KBM-7 (cell line): ENCODE measurements at regions not wholly inside any gene's neighbourhood (a gene's known extent, or its start where the extent isn't known, plus 50 kb on each side); places are given as distances from the start of the nearest gene placed in this dataset.
A peak's percentile ranks its signal among the peaks of the same experiment; 100 is the strongest.

Source experiments
- DNase-seq: peaks from one replicate; pipeline ENCODE4 v3.0.0-alpha.2; 2015
- in situ Hi-C: fragments of 300-500 bp; cut with MboI; formaldehyde crosslinking; loops from 2 replicates; pipeline ENCODE4 v1.14.3; 2020; ENCODE audit warnings: low sequenced_read_pairs, low pct_unique_long_range_greater_than_20kb, mixed read lengths

DNA sequence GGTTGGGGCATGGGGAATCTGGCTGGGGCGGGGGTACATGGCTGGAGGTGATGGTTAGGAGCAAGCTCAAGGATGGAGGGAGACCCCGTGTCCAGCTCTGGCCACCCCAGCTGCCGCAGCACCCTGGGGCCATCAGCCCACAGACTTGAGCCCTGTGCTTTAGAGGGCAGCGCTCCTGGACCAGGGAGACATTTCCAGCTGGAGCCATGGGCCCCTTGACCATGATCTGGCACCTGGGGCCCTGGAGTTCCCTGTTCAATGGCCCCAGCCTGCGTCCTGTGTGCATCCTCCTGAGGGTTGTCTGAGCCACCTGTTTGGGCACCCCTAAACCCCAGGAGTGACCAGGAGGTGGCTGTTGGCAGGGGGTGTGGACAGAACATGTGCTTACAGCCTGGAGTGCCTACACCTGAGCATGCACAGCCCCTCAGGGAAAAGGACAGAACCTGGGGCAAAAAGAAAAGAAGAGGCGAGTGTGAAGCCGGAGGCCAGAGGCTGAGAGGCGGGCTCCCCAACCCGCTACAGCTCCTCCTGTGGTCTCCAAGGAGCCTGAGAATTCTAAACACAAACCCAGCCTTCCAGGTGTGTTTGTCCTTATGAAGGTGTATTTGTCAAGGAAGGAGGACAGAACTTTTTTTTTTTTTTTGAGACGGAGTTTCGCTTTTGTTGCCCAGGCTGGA is 126.7 kb downstream of the C9orf50 start:
- no peak for DNase-seq
- in situ Hi-C loops: no loop called here

DNA sequence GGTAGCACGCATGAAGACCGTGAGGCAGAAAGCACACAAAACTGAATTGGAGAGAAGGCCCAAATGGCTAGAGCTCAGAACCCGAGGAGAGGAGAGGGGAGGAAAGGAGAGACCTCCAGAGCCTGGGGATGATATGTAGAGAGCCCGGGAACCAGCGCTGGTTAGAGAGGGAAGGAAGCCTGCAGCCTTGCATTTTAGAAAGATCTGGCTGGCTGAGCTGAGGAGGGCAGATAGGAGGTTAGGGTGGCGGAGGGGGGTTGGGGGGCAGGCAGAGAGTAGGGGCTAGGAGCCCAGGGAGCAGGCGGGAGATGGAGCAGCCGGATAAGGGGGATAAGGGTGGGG is 127.2 kb downstream of the C9orf50 start:
- no peak for DNase-seq
- in situ Hi-C loops: no loop called here

DNA sequence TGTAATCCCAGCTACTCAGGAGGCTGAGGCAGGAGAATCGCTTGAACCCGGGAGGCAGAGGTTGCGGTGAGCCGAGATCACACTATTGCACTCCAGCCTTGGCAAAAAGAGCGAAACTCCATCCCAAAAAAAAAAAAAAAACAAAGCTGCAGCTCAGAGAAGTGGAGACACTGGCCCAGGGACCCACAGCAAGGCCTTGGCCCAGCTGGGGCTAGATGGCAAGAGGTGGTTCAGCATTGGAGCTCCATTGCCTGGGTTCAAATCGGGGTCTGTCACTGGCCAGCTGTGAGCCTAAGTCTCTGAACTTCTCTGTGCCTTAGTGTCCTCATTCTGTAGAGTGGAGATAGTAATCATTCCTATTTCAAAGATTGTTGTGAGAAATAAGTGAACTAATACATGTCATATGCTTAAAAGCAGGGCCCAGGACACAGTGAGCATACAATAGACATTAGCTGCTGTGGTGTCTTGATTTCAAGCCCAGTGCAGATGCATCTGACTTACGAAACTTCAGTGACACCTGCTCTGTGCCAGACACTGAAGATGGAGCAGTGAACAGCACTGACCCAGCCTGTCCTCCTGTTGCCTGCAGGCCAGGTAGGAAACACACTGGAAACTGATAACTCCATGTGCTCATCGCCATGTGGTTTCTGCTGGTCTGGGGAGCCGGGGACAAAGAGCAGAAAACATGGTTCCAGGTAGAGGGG is 127.7 kb downstream of the C9orf50 start:
- no peak for DNase-seq
- in situ Hi-C loops: no loop called here

- no peak for DNase-seq
- in situ Hi-C loops: no loop called here
Observed at GRCh38 chr9:129491487-129491855, 129.4 kb downstream of the C9orf50 start.

- in situ Hi-C loops: no loop called here
Observed at GRCh38 chr9:129490583-129491486, 130.1 kb downstream of the C9orf50 start.

DNA sequence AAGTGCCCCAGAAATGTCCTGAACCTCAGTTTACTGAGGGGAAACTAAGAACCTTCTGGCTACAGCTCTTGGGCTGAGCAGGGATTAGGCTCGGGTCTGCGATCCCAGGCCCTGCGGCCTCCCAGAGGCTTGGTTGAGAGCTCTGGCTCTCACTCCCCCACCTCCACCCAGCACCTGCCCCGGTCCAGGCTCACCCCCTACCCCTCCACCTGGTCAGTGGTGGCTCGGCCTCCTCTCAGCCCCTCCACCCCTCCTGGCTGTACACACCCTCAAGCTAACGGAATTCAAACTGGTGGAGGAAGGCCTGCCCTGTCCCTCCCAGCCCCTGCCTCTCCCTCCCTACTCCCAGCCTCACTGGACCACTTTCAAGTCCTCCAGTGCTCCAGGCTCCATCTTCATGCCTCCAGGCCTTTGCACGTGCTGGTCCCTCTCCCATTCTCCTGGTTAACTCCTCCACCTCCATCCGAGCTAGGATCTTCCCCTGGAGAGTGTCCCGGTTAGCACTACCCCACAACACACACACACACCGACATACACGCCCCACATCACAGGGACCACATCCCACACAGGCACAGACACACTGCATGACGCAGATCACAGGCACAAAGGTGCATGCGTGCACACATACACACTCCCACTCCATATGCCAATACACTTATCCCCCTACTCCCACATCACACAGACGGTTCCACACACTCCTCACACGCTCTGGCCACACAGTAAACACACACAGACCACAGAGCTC is 130.9 kb downstream of the C9orf50 start:
- DNase-seq: no peak

More at GRCh38 chr9:129490583-129491486, 130.1 kb downstream of the C9orf50 start:
- DNase-seq: no peak

GRCh38 chr9:129487658-129488483 is 133.0 kb downstream of the C9orf50 start:
- DNase-seq: peak; percentile 41
- in situ Hi-C loops: no loop called here

More for the DNA sequence above, 130.9 kb downstream of the C9orf50 start:
- in situ Hi-C loops: no loop called here

DNA sequence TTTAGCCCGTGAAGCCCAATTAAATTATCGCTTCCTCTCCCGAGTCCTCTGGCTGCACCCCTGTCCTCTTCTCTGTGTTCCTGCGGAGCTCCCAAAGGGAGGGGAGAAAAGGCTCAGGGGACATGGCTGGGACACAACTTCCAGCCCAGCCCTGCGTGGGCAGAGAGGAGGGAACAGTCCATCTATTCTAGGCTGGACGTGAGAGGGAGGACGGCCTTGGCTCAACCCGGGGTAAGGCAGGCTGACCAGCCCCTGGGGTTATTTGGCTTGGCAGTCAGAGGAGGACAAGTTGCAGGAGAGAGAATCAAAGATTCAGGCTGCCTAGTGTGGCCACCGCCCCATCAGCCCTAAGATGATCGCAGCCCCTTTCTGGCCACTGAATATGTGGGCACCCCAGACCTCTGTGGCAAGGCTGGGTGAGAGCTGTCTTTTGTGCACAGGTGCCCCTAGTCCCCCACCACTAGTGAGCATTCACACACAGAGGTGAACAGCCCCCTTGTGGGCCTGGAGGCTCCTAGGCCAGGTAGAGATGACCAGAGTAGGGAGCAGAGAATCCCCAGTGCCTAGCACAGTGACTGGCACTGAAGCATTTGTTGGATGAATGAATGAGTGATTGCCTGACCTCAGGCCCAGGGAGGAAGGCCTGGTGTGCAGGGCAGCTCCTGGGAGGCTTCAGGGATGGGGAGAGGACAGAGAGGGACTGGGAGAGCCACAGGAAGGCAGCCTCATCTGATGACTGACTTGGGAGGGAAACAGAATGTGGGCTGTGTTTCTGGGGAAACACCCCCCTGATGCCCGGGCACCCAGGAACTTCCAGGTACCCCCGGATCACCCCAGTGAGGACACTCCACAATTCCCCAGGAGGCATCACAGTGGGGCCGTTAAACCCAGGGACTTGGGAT is 133.9 kb downstream of the C9orf50 start:
- no peak for DNase-seq
- in situ Hi-C loops: no loop called here

- in situ Hi-C loops: no loop called here
Observed at GRCh38 chr9:129485145-129485774, 135.6 kb downstream of the C9orf50 start.

DNA sequence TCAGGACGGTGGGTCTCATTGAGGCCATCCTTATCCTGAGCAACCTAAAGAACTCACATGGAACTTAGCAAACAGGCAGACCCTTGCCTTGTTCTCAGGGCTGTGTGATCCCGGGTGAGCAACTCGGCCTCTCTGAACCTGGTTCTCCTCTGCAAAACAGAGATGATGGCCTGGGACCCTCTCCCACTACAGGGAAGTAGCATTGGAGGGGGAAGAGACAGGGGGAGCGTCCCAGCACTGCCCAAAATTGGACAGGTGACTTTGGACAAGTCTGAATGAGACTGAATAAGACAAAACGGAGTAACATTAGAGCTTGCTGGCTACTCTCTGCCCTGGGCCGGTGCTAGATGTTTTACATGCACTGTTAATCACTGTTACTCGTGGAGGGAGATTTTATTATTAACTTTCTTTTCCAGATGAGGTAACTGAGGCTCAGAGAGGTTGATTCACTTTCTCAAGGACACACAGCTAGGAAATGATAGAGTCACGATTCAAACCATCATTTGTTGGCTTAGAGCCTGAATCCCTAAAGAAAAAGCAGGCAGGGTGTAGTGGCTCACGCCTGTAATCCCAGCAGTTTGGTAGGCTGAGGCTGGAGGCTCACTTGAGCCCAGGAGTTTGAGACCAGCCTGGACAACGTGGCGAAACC is 136.4 kb downstream of the C9orf50 start:
- in situ Hi-C loops: no loop called here
- no peak for DNase-seq

More at GRCh38 chr9:129485145-129485774, 135.6 kb downstream of the C9orf50 start:
- no peak for DNase-seq

GRCh38 chr9:129483415-129484351 is 137.2 kb downstream of the C9orf50 start:
- in situ Hi-C loops: no loop called here

DNA sequence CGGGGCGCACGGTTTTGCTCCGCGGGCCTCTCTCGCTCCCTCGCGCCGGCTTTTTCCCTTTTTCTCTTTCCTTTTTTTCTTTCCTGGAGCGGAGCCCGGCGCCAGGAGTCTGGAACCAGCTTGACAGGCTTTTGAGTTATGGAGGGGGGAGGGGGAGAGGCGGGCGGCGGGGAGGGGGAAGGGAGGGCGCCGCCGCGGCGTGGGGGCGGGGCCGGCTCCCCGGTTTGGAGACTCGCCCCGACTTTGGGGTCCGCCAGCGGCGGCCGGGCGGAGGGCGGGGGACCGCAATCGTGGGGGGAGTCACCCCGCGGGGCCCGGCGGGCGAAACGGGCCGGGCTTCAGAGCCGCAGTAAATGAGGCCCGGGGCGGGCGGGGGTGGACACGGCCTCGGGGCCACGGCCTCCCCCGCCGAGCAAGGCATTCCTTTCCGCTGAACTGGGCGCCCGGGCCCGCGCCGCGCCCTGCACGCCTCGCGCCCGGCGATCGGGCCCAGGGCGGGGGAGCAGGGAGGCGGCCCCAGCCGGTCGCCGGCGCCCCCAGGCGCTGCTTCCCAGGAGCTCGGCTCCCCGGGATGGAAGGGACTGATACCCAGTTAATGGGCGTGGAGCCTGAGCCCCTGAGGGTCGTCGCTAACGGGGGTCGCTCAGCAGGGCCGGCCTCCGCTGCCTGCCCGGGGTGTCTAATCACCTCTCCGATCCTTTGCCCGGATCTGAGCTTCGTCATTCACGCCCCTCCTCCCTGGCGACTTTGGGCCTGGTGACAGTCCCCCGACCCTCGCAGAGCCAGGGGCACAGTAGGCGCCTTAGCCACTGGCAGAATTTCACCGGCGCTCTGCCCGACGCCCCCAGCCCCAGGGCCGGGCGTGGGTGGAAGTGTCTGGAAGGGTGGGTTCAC is 138.1 kb downstream of the C9orf50 start:
- in situ Hi-C loops: no loop called here
- no peak for DNase-seq

More at GRCh38 chr9:129483415-129484351, 137.2 kb downstream of the C9orf50 start:
- DNase-seq: no peak

- DNase-seq: no peak
- in situ Hi-C loops: no loop called here
Observed at GRCh38 chr9:129481810-129482511, 138.9 kb downstream of the C9orf50 start.

DNA sequence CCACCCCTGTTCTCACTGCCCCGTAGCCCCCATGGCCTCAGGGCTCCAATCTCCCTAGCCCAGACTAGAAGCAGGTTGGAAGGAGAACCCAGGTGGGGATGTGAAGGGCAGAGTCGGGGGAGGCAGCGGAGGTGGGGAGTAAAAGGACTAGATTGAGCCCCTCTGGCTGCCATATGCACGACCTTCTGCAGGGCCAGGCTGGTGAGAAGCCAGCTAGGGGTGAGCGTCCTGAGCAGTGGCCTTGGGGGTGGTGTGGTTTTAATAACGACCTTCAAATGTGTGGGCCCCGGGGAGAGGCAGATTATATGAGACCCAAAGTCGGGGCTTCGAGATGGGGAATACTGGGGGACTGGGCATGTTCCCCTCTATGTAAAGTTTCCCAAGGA is 139.5 kb downstream of the C9orf50 start:
- DNase-seq: no peak
- in situ Hi-C loops: no loop called here
